Natural killer cell (primary cell): ENCODE measurements at regions not wholly inside any gene's neighbourhood (a gene's known extent, or its start where the extent isn't known, plus 50 kb on each side); places are given as distances from the start of the nearest gene placed in this dataset.

Source experiments
- ATAC-seq, 3 donors: fragments of 150-1000 bp in 2 of 3; fragments of 200-7000 bp in 1 of 3; cut with Tn5 transposase; 1 replicate in 1 of 3; 2 replicates in 2 of 3; pipeline ENCODE4 v1.10.0; 2021; ENCODE audit warnings: mild to moderate bottlenecking in 2 of 3, moderate library complexity in 2 of 3
- DNase-seq, 2 donors: peaks; one replicate each; pipeline versions ENCODE4 v3.0.0 to v3.0.0-alpha.2; 2013 to 2021; ENCODE audit warnings: mixed read lengths in 1 of 2
- H3K27ac ChIP-seq: one replicate; pipeline ENCODE4 v1.5.1; 2013; ENCODE audit warnings: mild to moderate bottlenecking, low read length
- H3K27me3 ChIP-seq: one replicate; pipeline ENCODE4 v1.6.1; 2013; ENCODE audit warnings: low read length; ENCODE audit not compliant: control insufficient read depth, insufficient read depth
- H3K36me3 ChIP-seq: one replicate; pipeline ENCODE4 v1.6.1; 2013; ENCODE audit warnings: low read length; ENCODE audit not compliant: control insufficient read depth, insufficient read depth
- H3K4me1 ChIP-seq: one replicate; pipeline ENCODE4 v1.6.1; 2013; ENCODE audit warnings: low read length; ENCODE audit not compliant: control insufficient read depth, insufficient read depth
- H3K4me3 ChIP-seq: one replicate; pipeline ENCODE4 v1.5.1; 2013; ENCODE audit warnings: low read length
- H3K9me3 ChIP-seq: one replicate; pipeline ENCODE4 v1.6.1; 2013; ENCODE audit warnings: low read length; ENCODE audit not compliant: control insufficient read depth, insufficient read depth
- H3K27ac Mint-ChIP-seq, 2 donors: one replicate each; pipeline ENCODE4 v1.8.0; 2022; ENCODE audit warnings: mild to moderate bottlenecking in 2 of 2, mixed read lengths in 2 of 2, moderate library complexity in 1 of 2
- H3K27me3 Mint-ChIP-seq, 2 donors: one replicate each; pipeline ENCODE4 v1.8.0; 2022; ENCODE audit warnings: low read depth in 2 of 2, mixed read lengths in 2 of 2
- H3K36me3 Mint-ChIP-seq: one replicate; pipeline ENCODE4 v1.8.0; 2022; ENCODE audit warnings: mixed read lengths
- H3K4me1 Mint-ChIP-seq, 2 donors: one replicate each; pipeline ENCODE4 v1.8.0; 2022; ENCODE audit warnings: mixed read lengths in 2 of 2
- H3K4me3 Mint-ChIP-seq: one replicate; pipeline ENCODE4 v1.8.0; 2022; ENCODE audit warnings: mild to moderate bottlenecking, moderate library complexity, mixed read lengths
- H3K9me3 Mint-ChIP-seq, 2 donors: one replicate each; pipeline ENCODE4 v1.8.0; 2022; ENCODE audit warnings: mixed read lengths in 2 of 2
- WGBS: methylation state at CpG from one replicate; pipeline ENCODE4 v1.1.7; 2013; ENCODE audit warnings: missing lambda C conversion rate; ENCODE audit not compliant: insufficient coverage; 5-methylcytosine and 5-hydroxymethylcytosine counted together
- intact Hi-C: fragments of 100-400 bp; cut with micrococcal nuclease; formaldehyde crosslinking; loops from one replicate; pipeline ENCODE4 v1.14.2; 2022
- TF ChIP-seq, protein P1 (sequence below): fragments of 200-600 bp; IDR thresholded peaks from one replicate; pipeline ENCODE4 v1.8.0; 2022; ENCODE audit warnings: antibody characterized with exemption

DNA sequence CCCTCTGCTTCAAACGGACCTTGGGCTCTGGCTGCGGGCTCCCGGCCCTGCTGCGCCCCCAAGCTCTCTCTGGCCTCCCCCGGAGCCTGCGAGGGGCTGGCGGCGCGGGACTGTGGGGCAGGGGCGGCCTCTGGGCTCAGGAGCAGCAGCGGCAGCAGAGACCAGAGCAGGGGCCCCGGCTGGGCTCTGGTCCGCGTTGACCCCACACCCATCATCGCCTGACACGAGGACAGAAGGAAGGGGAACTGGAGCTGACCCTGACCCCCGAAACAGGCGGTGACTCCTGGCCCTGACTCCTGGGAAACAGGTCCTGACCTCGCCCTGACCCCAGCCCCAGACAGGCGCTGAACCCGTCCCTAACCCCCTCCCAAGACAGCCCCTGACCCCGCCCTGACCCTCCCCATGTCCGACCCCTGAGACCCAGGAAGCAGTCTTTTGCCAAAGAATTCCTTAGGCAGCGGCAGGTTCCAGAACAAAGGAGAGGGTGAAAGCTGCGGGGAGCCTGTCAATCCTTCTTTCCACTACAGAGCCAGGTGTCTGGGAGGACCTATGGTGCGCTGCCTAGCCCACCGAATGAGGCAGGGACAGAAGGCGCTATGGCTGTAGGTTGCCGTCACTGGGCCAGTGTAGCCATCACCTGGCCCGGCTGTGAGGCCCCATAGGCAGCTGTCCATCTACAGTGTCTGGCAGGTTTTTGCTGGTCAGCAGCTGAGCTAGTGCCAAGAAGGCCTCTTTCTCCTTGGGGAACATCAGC lies 74.7 kb upstream of the SPTLC1 start:
- Mint-ChIP-seq H3K27ac (no peak overlapping the region), H3K9me3 (no peaks in the 10 kb centered on the region), H3K4me3 (no peak overlapping the region), H3K4me1 (no peaks in the 10 kb centered on the region), H3K36me3 (no peaks in the 10 kb centered on the region), H3K27me3 (peaks cover 2 to 6% of the 10 kb centered on the region in 2 donors)
- Histone ChIP-seq H3K27ac (no peak overlapping the region), H3K4me3 (no peak overlapping the region), H3K36me3 (no peaks in the 10 kb centered on the region), H3K9me3 (no peaks in the 10 kb centered on the region), H3K4me1 (no peaks in the 10 kb centered on the region), H3K27me3 (no peaks in the 10 kb centered on the region)
- intact Hi-C loops = no loop called here
- no peak for DNase-seq
- WGBS = 91% methylated on average over 30 of the region's 30 CpGs
- TF ChIP-seq, protein P1, sequence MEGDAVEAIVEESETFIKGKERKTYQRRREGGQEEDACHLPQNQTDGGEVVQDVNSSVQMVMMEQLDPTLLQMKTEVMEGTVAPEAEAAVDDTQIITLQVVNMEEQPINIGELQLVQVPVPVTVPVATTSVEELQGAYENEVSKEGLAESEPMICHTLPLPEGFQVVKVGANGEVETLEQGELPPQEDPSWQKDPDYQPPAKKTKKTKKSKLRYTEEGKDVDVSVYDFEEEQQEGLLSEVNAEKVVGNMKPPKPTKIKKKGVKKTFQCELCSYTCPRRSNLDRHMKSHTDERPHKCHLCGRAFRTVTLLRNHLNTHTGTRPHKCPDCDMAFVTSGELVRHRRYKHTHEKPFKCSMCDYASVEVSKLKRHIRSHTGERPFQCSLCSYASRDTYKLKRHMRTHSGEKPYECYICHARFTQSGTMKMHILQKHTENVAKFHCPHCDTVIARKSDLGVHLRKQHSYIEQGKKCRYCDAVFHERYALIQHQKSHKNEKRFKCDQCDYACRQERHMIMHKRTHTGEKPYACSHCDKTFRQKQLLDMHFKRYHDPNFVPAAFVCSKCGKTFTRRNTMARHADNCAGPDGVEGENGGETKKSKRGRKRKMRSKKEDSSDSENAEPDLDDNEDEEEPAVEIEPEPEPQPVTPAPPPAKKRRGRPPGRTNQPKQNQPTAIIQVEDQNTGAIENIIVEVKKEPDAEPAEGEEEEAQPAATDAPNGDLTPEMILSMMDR = no peak
- no peak for ATAC-seq

DNA sequence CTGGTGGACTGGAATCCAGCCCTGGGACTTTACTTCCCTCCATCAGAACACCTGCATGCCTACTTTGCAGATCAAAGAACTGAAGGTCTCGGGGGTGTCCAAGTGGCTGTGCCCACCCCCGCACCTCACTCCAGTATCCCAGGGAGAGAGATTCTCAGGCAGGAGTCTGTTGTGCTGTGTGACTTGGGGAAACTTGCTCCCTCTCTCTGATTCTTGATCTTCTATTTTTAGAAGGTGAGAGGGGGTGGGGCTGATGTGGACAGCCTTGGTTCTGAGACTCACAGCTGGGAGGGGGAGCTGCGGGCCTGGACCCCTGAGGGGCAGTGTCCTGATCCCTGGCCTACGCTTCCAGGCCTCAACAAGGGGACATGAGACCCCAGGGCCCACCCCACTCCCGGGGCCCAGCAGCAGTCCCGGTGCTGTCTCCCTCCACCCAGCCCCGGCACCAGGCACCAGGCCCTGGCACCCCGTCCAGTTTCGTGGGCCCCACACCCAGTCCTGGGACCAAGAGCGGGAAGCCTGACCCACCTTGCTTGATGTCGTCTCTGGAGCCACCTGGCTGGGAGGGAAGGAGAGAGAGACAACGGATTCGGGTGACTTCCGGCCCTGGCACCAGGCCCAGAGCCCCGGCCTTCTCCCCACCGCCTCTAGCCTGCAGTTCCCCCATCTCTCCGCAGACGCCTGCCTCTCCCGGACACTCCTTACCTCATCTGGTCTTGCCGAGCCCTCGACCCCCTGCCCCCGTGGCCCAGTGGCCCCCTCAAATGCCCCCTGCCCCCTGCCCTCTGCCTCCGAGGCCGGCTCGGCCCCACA lies 74.0 kb upstream of the SPTLC1 start:
- H3K27ac Mint-ChIP-seq = no peak overlapping the region
- H3K27me3 ChIP-seq = no peaks in the 10 kb centered on the region
- H3K4me1 ChIP-seq = no peaks in the 10 kb centered on the region
- H3K36me3 Mint-ChIP-seq = no peaks in the 10 kb centered on the region
- no peak overlapping the region for H3K4me3 Mint-ChIP-seq
- H3K9me3 Mint-ChIP-seq = no peaks in the 10 kb centered on the region
- H3K36me3 ChIP-seq = no peaks in the 10 kb centered on the region
- ATAC-seq (no peak), DNase-seq (no peak)
- no peaks in the 10 kb centered on the region for H3K9me3 ChIP-seq
- no peak overlapping the region for H3K4me3 ChIP-seq
- no peak overlapping the region for H3K27ac ChIP-seq
- peaks cover 0 to 8% of the 10 kb centered on the region in 2 donors for H3K27me3 Mint-ChIP-seq
- H3K4me1 Mint-ChIP-seq = no peaks in the 10 kb centered on the region
- 73% methylated on average over 24 of the region's 25 CpGs for WGBS
- TF ChIP-seq, protein P1 = no peak
- intact Hi-C loops = no loop called here

DNA sequence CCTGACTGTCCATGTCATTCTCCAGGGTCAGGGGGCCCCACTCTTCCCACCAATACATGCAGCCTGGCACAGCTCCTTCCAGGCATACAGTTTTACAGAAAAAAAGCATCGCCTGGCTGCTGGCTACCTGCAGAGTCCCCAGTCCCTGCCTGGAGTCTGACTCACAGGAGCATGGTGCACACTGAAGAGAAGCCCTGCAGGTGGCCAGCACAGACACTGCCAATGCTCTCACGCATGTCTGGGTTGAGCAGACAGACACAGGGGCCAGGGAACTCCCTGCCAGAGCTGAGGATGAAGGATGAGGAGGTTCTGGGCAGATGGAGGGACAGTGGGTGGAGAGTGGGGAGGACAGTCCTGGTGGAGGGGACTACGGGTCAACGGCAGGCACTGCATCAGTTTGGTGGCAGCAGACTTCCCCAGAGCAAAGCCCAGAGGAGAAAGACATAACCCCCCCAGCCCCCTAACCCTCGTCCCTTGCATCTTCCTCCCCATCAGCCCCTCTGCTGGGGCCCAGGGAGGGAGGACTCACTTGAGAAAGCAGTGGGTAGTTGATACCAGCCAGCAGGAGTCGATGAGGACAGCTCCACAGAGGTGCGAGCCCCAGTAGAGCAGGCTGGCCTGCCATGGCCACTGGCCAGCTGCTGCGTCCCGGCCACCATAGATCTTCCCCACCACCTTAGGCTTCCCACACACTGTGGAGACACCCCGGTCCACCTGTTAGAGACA lies 72.9 kb upstream of the SPTLC1 start:
- intact Hi-C loops = no loop called here
- WGBS = 90% methylated on average over 7 of the region's 10 CpGs

More for the DNA sequence above, 72.9 kb upstream of the SPTLC1 start:
- Mint-ChIP-seq H3K9me3 (no peaks in the 10 kb centered on the region), H3K27ac (no peak overlapping the region), H3K36me3 (no peaks in the 10 kb centered on the region), H3K4me3 (no peak overlapping the region), H3K4me1 (no peaks in the 10 kb centered on the region), H3K27me3 (peaks cover 0 to 10% of the 10 kb centered on the region in 2 donors)
- Histone ChIP-seq H3K9me3 (no peaks in the 10 kb centered on the region), H3K27me3 (no peaks in the 10 kb centered on the region), H3K4me3 (no peak overlapping the region), H3K4me1 (no peaks in the 10 kb centered on the region), H3K36me3 (no peaks in the 10 kb centered on the region), H3K27ac (no peak overlapping the region)
- TF ChIP-seq, protein P1 = no peak
- ATAC-seq (no peak), DNase-seq (no peak)
